ENCODE measurements at regions not wholly inside any gene's neighbourhood (a gene's known extent, or its start where the extent isn't known, plus 50 kb on each side); places are given as distances from the start of the nearest gene placed in this dataset.
"Not testable (repeated sequence)": the region's sequence is repeated elsewhere in the genome, so short reads cannot be mapped to it uniquely, and the experiment has no call there.

DNA sequence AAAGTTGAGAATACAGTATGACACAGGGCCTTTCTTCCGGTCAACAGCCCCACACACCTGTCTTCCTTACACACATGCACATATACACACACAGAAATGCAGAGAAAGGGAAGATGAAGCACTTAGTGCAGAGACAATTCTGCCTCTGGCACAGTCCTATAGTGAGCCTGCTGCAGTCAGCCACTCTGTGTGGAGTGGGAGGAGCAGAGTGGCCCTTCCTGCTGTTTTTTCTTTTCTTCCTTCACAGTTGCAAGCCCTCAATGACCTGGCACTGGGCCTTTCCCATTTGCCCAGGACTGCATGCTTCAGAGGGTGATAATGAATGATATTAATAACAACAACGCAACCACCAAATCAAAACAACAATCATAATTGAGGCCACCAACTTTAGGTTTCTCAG lies 527.0 kb upstream of the B3GAT1 start:
- no peak overlapping the region for H3K27ac Mint-ChIP-seq
- TF ChIP-seq, protein P1, sequence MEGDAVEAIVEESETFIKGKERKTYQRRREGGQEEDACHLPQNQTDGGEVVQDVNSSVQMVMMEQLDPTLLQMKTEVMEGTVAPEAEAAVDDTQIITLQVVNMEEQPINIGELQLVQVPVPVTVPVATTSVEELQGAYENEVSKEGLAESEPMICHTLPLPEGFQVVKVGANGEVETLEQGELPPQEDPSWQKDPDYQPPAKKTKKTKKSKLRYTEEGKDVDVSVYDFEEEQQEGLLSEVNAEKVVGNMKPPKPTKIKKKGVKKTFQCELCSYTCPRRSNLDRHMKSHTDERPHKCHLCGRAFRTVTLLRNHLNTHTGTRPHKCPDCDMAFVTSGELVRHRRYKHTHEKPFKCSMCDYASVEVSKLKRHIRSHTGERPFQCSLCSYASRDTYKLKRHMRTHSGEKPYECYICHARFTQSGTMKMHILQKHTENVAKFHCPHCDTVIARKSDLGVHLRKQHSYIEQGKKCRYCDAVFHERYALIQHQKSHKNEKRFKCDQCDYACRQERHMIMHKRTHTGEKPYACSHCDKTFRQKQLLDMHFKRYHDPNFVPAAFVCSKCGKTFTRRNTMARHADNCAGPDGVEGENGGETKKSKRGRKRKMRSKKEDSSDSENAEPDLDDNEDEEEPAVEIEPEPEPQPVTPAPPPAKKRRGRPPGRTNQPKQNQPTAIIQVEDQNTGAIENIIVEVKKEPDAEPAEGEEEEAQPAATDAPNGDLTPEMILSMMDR (IDR thresholded peaks at IDR 0.05) = no peak
- H3K4me1 Mint-ChIP-seq = no peaks in the 10 kb centered on the region
- intact Hi-C loops (cut with micrococcal nuclease) = no loop called here
- peaks cover 2% of the 10 kb centered on the region for H3K27me3 Mint-ChIP-seq
- H3K9me3 Mint-ChIP-seq = no peaks in the 10 kb centered on the region
- no peaks in the 10 kb centered on the region for H3K36me3 Mint-ChIP-seq (ENCODE audit: low read depth)
- no peak overlapping the region for H3K4me3 Mint-ChIP-seq
- ATAC-seq (ENCODE audit: low read depth) = no peak
- ChIA-PET CTCF (no interaction called here), POLR2A (no interaction called here)
- DNase-seq = no peak

- peaks cover 1% of the 10 kb centered on the region for H3K9me3 Mint-ChIP-seq
- H3K27me3 Mint-ChIP-seq = peaks cover 2% of the 10 kb centered on the region
- DNase-seq = no peak
- ChIA-PET POLR2A (no interaction called here), CTCF (no interaction called here)
- H3K4me1 Mint-ChIP-seq = no peaks in the 10 kb centered on the region
- no peak overlapping the region for H3K4me3 Mint-ChIP-seq
- ATAC-seq (ENCODE audit: low read depth) = no peak
- intact Hi-C loops (cut with micrococcal nuclease) = no loop called here
- H3K27ac Mint-ChIP-seq = no peak overlapping the region
- TF ChIP-seq, protein P1 (IDR thresholded peaks at IDR 0.05) = no peak
- H3K36me3 Mint-ChIP-seq (ENCODE audit: low read depth) = no peaks in the 10 kb centered on the region
Observed at GRCh38 chr11:134938212-134938611, 526.2 kb upstream of the B3GAT1 start.

DNA sequence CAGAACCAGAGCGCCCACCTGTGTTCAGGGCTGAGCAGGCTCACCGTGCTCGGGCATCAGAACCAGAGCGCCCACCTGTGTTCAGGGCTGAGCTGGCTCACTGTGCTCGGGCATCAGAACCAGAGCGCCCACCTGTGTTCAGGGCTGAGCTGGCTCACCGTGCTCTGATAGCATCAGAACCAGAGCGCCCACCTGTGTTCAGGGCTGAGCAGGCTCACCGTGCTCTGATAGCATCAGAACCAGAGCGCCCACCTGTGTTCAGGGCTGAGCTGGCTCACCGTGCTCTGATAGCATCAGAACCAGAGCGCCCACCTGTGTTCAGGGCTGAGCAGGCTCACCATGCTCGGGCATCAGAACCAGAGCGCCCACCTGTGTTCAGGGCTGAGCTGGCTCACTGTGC lies 525.2 kb upstream of the B3GAT1 start:
- DNase-seq; H3K9me3 Mint-ChIP-seq; ATAC-seq (ENCODE audit: low read depth); H3K4me3 Mint-ChIP-seq; POLR2A ChIA-PET; H3K36me3 Mint-ChIP-seq (ENCODE audit: low read depth); H3K4me1 Mint-ChIP-seq; H3K27me3 Mint-ChIP-seq; CTCF ChIA-PET; intact Hi-C loops (cut with micrococcal nuclease); H3K27ac Mint-ChIP-seq: not testable (repeated sequence)

- ATAC-seq (ENCODE audit: low read depth) (no peak), DNase-seq (no peak)
- H3K27me3 Mint-ChIP-seq = no peaks in the 10 kb centered on the region
- H3K9me3 Mint-ChIP-seq = peaks cover 1% of the 10 kb centered on the region
- TF ChIP-seq, protein P1 (IDR thresholded peaks at IDR 0.05) = no peak
- ChIA-PET CTCF (no interaction called here), POLR2A (no interaction called here)
- no peak overlapping the region for H3K27ac Mint-ChIP-seq
- H3K4me3 Mint-ChIP-seq = no peak overlapping the region
- H3K36me3 Mint-ChIP-seq (ENCODE audit: low read depth) = no peaks in the 10 kb centered on the region
- intact Hi-C loops (cut with micrococcal nuclease) = no loop called here
- no peaks in the 10 kb centered on the region for H3K4me1 Mint-ChIP-seq
Observed at GRCh38 chr11:134932761-134933160, 520.7 kb upstream of the B3GAT1 start.

DNA sequence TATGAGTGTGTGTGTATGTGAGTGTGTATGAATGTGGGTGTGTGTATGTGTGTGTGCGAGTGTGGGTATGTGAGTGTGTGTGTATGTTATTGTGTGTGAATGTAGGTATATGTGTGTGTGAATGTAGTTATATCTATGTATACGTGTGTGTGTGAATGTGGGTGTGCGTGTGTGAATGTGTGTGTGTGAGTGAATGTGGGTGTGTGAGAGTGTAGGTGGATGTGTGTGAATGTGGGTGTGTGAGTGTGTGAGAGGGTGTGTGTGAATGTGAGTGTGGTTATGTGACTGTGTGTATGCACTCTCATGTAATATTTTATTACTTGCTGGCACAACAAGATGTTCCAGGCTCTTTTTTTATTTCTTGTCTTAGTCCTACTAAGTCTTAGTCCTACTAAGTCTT lies 513.4 kb upstream of the B3GAT1 start:
- peaks cover 1% of the 10 kb centered on the region for H3K27me3 Mint-ChIP-seq
- TF ChIP-seq, protein P1 (IDR thresholded peaks at IDR 0.05) = no peak
- ChIA-PET CTCF (no interaction called here), POLR2A (no interaction called here)
- ATAC-seq (ENCODE audit: low read depth) (no peak), DNase-seq (no peak)
- no peaks in the 10 kb centered on the region for H3K9me3 Mint-ChIP-seq
- intact Hi-C loops (cut with micrococcal nuclease) = no loop called here
- no peaks in the 10 kb centered on the region for H3K36me3 Mint-ChIP-seq (ENCODE audit: low read depth)
- H3K4me1 Mint-ChIP-seq = no peaks in the 10 kb centered on the region
- H3K4me3 Mint-ChIP-seq = no peak overlapping the region
- H3K27ac Mint-ChIP-seq = no peak overlapping the region

GRCh38 chr11:134923441-134923840 lies 511.4 kb upstream of the B3GAT1 start:
- ChIA-PET POLR2A (no interaction called here), CTCF (no interaction called here)
- intact Hi-C loops (cut with micrococcal nuclease) = no loop called here
- no peaks in the 10 kb centered on the region for H3K9me3 Mint-ChIP-seq
- peaks cover 3% of the 10 kb centered on the region for H3K27me3 Mint-ChIP-seq
- H3K36me3 Mint-ChIP-seq (ENCODE audit: low read depth) = no peaks in the 10 kb centered on the region
- DNase-seq = no peak
- TF ChIP-seq, protein P1 (IDR thresholded peaks at IDR 0.05) = no peak
- H3K4me3 Mint-ChIP-seq = no peak overlapping the region
- ATAC-seq (ENCODE audit: low read depth) = no peak
- no peaks in the 10 kb centered on the region for H3K4me1 Mint-ChIP-seq
- H3K27ac Mint-ChIP-seq = no peak overlapping the region
